GM21825 (cell line): ENCODE measurements at regions not wholly inside any gene's neighbourhood (a gene's known extent, or its start where the extent isn't known, plus 50 kb on each side); places are given as distances from the start of the nearest gene placed in this dataset.

Experiments used
- ATAC-seq: cut with Tn5 transposase; IDR thresholded peaks from one replicate; pipeline ENCODE4 v1.9.1; 2021; ENCODE audit warnings: mild to moderate bottlenecking, moderate library complexity; ENCODE audit not compliant: unreplicated experiment

GRCh38 chr20:4070323-4071177 lies 55.2 kb upstream of the RNF24 start:
- ATAC-seq = no peak

GRCh38 chr20:4069751-4070150 lies 54.4 kb upstream of the RNF24 start:
- ATAC-seq = no peak

GRCh38 chr20:4068708-4069107 lies 53.4 kb upstream of the RNF24 start:
- ATAC-seq = no peak

GRCh38 chr20:4067600-4068261 lies 52.4 kb upstream of the RNF24 start:
- ATAC-seq = no peak

- no peak for ATAC-seq
Observed at GRCh38 chr20:4066551-4066950, 51.2 kb upstream of the RNF24 start.

GRCh38 chr20:4065391-4065844 lies 50.1 kb upstream of the RNF24 start:
- ATAC-seq = no peak
